Left colon (tissue), 2 donors: ENCODE measurements at regions not wholly inside any gene's neighbourhood (a gene's known extent, or its start where the extent isn't known, plus 50 kb on each side); places are given as distances from the start of the nearest gene placed in this dataset.
"Not testable (repeated sequence)": the region's sequence is repeated elsewhere in the genome, so short reads cannot be mapped to it uniquely, and the experiment has no call there.

Experiments
- ATAC-seq: fragments of 200-7000 bp; cut with Tn5 transposase; one replicate; pipeline ENCODE4 v1.9.1; 2020; ENCODE audit warnings: mild to moderate bottlenecking, moderate library complexity
- DNase-seq, 2 donors: peaks; one replicate each; pipeline ENCODE4 v3.0.0-alpha.2; 2020
- intact Hi-C, 2 donors: fragments of 100-400 bp; cut with DNase I in 1 of 2; cut with micrococcal nuclease in 1 of 2; formaldehyde crosslinking; loops; one replicate each; pipeline versions ENCODE4 v1.11.2 to v1.14.0; 2022; cut with DNase I, micrococcal nuclease
- donor health status: DM: no; HTN: no; CAD: no.
- donor health status: DM: yes; HTN: yes; CAD: no.

DNA sequence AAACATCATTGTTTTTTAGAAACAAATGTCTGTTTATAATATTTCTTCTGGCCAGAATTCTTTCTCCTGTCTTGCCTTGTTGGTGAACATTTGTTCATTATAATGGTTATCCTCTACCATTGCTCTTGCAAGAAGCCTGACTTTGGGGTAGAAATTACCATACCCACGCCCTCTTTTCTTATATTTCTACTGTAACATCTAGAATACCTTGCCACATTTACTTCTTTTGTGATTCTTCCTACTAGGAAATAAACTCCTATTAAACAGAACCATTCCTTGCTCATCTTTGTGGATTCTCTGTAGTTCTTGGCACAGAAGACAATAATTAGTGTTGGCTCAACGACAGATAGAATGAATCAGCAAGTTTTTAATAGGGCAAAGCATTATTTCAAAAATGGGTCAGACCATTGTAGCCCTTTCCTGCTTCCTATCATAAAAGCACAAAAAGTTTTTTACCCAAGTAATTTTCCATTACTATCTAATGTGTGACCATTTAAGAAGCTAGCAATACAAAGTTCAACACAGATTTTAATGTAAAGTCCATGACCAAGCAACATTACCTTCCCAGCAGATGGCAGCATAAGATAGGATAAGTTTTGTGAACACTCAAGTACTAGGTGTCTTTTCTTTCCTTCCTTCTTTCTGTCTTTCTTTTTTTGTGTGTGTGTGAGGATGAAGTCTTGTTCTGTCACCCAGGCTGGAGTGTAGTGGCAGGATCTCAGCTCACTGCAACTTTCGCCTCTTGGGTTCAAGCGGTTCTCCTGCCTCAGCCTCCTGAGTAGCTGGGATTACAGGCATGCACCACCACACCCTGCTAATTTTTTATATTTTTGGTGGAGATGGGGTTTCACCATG lies 270.4 kb downstream of the HGF start:
- intact Hi-C loops, result loop anchor here in 1 of 2 donors (10.0 kb wide), 2 partner anchors 455 to 515 kb away; no protein-coding TSS in a partner anchor
- DNase-seq, result no peak
- ATAC-seq, result peak; percentile 74

DNA sequence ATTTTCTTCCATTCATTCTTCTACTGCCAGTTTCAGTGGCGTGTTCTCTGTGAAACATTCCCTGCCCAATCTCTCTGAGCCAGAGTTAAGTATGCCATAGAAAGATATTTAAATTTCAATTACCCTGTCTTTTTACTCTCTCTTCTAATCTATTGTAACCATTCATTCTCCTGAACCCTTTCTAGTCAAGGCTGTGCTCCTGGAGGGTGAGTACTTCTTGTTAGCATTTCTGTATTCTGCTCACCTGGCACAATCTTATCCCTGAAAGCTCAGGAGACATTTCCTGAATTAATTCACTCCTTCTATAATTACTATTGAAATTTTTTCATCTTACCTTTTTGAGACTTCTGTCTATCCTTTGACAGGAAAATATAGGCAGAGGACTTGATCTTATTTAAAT lies 271.7 kb downstream of the HGF start:
- intact Hi-C loops, result no loop called here

DNA sequence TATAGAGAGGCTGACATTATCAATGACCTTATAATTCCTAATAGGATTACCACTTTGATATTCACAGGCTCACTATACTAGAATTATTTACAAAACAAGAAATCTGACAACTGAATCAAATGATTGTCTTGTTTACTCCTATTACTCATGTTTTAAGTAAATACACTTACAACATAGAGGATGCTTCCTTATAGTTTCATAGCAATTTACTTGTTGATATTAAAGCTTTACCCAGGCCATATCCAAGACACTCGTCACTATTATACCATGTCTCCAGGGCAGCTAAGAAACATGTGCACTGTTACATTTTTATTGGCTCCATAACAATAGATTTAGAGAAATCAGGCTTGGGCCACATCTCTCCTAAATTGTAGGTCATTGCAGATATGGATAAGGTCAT lies 276.9 kb downstream of the HGF start:
- no peak for ATAC-seq

More for the DNA sequence above, 271.7 kb downstream of the HGF start:
- ATAC-seq (no peak), DNase-seq (no peak)

DNA sequence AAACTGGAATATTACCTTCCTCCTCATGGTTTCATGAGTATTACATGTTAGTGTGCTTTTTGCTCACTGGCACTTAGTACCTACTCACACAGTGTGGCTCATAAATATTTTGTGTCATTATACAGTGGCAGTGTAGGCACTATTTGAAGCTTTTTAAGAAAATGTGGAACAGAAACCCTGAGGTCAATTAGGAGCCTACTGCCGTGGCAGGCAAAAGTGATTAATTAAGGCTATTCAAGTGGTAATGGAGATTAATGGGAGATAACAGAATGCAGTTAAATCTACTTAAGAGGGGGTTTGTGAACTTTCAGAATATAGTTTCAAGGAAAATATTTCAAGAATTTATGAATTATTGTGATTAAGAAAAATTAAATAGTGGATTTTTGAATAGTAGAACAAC lies 277.6 kb downstream of the HGF start:
- ATAC-seq, result no peak
- intact Hi-C loops, result no loop called here
- DNase-seq, result no peak

More for the DNA sequence above, 276.9 kb downstream of the HGF start:
- intact Hi-C loops, result no loop called here
- no peak for DNase-seq

- ATAC-seq (no peak), DNase-seq (no peak)
- intact Hi-C loops, result no loop called here
Measured at GRCh38 chr7:81491573-81491972, 278.3 kb downstream of the HGF start.

- intact Hi-C loops, result no loop called here
- DNase-seq, result no peak
- ATAC-seq, result no peak
Measured at GRCh38 chr7:81488210-81488609, 281.6 kb downstream of the HGF start.

DNA sequence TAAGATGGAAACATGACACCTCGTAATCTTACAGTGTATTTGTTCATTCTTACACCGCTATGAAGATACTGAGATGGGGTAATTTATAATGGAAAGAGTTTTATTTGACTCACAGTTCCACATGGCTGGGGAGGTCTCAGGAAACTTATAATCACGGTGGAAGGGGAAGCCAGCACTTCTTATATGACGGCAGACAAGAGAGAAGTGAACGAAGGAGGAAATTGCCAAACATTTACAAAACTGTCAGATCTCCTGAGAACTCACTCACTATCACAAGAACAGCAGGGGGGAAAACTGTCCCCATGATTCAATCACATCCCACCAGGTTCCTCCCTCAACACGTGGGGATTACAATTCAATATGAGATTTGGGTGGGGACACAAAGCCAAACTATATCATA lies 282.3 kb downstream of the HGF start:
- ATAC-seq (no peak), DNase-seq (no peak)
- intact Hi-C loops, result no loop called here

GRCh38 chr7:81484261-81484660 lies 285.6 kb downstream of the HGF start:
- intact Hi-C loops, result no loop called here
- DNase-seq (peak in 1 of 2 donors; percentile 10), ATAC-seq (peak; percentile 28)

- DNase-seq (no peak), ATAC-seq (no peak)
- intact Hi-C loops, result no loop called here
Measured at GRCh38 chr7:81482600-81483186, 287.2 kb downstream of the HGF start.

GRCh38 chr7:81478664-81479063 lies 291.2 kb downstream of the HGF start:
- intact Hi-C loops, result no loop called here
- DNase-seq, result peak; percentile 67 to 68
- ATAC-seq, result peak; percentile 90

- DNase-seq, intact Hi-C loops: not testable (repeated sequence)
- ATAC-seq, result peak; percentile 4
Measured at GRCh38 chr7:81478201-81478600, 291.6 kb downstream of the HGF start.

DNA sequence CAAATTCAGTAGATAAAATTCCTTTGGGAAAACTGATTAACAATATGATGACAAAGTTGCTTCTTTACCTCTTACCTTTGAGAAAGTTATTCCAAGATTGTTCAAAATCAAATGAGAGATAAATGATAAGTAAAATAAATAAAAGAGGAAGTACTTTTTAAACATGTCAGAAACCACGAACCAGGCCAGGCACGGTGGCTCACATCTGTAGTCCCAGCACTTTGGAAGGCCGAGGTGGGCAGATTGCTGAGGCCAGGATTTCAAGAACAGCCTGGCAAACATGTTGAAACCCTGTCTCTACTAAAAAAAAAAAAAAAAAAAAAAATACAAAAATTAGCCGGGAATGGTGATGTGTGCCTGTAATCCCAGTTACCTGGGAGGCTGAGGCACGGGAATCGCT lies 296.6 kb downstream of the HGF start:
- intact Hi-C loops, result loop anchor here in 1 of 2 donors (5.0 kb wide), 1 partner anchor 776 kb away; no protein-coding TSS in a partner anchor
- DNase-seq (no peak), ATAC-seq (no peak)

DNA sequence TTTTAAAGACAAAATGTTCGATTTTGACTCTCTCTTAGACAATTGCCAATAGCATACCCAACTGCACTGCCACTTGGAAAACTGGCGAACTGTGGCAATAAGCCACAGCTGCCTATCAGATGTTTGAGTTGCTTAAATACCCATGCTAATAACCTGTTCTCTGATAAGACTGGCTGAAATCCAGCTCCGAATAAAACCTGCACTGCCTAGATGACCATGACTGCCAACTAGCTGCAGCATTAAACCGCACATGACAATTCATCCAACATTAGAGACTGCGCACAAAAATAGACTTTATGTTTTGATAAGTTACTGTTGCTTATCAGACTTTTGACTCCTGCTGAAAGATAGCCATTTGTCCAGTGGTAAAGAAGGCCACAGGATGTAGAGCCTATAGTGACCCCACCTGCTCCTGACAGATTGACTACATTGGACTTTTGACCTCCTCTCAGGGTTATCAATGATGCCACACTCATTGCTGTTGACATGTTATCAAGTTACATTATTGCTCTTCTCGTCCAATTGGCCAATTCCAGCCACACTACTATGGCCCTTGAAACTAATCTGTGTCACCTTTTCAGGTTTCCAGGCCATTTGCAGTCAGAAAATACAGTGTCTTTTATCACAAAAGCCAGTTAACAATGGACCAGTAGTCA lies 299.0 kb downstream of the HGF start:
- ATAC-seq, result no peak
- intact Hi-C loops, result loop anchor here in 1 of 2 donors (5.0 kb wide), 1 partner anchor 774 kb away; no protein-coding TSS in a partner anchor
- DNase-seq, result no peak

DNA sequence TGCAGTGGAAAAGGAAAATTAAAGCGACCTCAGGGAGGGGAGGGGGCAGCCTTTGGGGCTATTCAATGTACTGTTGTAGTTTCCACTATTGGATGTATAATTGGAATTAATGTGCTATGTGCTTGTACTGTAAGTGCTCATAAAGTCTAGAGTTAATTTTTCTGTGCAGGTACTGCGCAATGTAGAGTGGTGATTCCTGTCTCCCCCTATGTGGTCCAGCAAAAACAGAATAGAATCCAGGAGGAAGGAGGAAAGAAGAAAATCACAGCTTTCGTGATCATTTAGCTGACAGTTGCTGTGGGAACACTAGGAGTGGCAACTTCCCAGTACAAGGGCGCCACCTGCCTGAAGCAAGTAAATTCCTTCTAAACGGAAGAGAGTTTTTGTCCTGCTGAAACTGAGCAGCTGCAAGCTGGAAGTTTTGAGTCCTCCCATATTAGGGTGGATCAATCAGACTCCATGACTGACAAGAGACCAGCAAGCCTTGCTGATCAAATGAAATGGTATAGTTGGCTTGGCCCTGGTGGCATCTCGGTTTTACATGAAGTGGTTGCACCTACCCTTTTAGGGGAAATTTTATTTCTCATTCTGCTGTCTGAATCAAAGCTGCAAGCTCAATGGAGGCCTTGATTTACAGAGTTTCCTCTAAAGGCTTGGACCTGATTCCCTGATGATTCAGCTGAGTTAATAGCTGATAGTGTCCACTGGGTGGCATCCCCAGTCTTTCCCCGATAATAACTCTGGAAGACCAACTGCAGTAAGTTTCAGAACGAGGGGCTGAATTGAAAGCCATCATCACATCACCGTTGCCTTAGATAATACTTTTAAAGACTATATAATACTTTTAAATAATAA lies 299.8 kb downstream of the HGF start:
- ATAC-seq, result peak; percentile 79
- intact Hi-C loops, result loop anchor here in 1 of 2 donors (5.0 kb wide), 1 partner anchor 773 kb away; no protein-coding TSS in a partner anchor
- peak; percentile 73 to 77 for DNase-seq

DNA sequence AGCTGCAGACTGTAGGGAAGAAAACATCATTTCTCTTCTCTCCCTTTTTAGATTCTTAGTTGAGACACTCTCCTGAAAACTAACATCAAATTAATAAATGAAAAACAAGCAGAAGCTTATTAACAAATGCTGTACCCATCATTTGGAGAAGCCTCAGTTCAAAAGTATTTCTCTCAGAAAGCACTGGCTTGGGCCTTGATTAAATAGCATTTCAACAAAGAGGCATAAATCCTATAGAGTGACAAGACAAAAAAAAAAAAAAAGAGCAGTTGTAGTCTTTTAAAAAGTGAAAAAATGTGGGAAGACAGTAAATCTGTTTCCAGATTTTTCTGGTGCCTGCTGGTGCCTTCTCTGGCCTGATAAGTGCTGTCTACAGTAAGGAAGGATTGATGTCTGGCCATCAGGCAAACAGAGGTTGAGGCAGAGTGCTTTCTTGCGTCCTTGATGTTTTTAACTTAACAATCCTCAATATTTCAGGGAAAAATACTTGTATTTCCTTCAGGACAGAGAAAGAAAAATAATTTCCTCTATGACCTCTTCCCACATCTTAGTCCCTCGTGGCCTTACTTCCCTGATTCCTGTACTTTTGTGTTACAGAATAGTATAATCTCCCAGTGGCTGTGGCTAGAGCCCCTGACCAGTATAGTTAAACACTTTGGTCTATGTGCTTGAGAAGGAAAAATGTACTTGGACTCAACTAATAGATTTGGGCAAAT lies 300.5 kb downstream of the HGF start:
- DNase-seq (no peak), ATAC-seq (no peak)
- intact Hi-C loops, result no loop called here

DNA sequence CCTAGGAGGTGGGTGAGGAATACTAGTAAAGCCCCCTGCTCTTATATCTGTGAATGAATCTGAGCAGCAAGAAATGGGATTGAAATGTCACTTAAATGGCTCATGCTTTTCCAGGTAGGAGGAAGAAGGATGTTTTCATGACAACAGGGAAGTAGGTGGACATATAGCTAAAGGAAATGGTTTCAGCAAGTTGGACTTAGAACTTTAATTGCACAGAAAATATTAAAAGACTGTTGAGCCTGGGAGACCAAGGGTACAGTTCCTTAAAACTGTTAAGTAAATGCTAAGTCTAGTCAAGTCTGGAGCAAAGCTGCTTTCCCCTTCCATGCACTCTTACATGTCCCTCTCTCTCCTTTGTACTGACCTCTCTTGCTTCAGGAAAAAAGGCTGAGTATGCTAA lies 301.3 kb downstream of the HGF start:
- intact Hi-C loops, result no loop called here
- DNase-seq (no peak), ATAC-seq (peak; percentile 90)

- ATAC-seq, result peak; percentile 65
- DNase-seq, result peak in 1 of 2 donors; percentile 30
- intact Hi-C loops, result no loop called here
Measured at GRCh38 chr7:81467964-81468363, 301.9 kb downstream of the HGF start.

GRCh38 chr7:81462672-81463071 lies 307.2 kb downstream of the HGF start:
- no peak for DNase-seq
- no peak for ATAC-seq
- intact Hi-C loops, result no loop called here
